ENCODE measurements at regions not wholly inside any gene's neighbourhood (a gene's known extent, or its start where the extent isn't known, plus 50 kb on each side); places are given as distances from the start of the nearest gene placed in this dataset.

DNA sequence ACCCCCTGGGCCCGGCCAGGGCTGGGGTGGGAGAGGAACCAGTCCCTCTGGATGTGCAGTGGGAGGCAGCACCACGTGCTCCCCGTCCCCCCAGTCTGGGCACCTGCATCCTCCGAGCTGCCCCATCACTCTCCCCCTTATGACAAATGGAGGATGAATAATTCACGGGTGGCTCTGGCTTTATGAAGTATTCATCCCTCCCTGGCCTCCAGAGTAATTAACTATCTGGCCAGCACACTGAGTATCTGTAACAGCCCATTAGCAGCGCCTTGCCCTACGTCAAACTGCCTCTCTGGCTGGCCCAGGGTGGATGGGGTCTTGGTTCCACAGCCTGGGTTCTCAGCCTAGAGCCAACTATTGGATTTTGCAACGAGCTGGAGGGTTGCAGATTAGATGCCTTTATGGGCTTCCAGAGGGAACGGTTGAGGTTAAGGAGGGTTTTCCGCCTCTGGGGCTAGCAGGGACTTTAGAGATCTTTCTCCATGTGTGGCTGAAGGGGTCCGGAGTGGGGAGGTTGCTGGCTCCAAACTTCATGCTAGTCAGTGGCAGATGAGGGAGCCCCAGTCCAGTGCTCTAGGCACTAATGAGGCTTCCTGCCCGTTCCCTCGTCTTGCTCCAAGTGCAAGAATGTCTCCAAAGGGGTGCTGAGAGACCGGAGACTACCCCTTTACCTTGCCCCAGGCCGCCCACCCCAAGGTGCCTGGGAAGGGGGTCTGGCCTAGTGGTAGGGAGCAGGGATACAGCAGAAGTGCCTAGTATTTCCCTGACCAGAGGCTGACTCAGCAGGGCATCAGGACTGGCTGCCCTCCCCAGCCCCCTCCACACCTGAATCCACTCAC is 53.5 kb upstream of the MLN start:
- TF ChIP-seq, protein P1, sequence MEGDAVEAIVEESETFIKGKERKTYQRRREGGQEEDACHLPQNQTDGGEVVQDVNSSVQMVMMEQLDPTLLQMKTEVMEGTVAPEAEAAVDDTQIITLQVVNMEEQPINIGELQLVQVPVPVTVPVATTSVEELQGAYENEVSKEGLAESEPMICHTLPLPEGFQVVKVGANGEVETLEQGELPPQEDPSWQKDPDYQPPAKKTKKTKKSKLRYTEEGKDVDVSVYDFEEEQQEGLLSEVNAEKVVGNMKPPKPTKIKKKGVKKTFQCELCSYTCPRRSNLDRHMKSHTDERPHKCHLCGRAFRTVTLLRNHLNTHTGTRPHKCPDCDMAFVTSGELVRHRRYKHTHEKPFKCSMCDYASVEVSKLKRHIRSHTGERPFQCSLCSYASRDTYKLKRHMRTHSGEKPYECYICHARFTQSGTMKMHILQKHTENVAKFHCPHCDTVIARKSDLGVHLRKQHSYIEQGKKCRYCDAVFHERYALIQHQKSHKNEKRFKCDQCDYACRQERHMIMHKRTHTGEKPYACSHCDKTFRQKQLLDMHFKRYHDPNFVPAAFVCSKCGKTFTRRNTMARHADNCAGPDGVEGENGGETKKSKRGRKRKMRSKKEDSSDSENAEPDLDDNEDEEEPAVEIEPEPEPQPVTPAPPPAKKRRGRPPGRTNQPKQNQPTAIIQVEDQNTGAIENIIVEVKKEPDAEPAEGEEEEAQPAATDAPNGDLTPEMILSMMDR (IDR thresholded peaks at IDR 0.05), result no peak
- no peak for TF ChIP-seq POLR2A (IDR thresholded peaks at IDR 0.05)
